Kidney glomerular epithelial cell (primary cell): ENCODE measurements at regions not wholly inside any gene's neighbourhood (a gene's known extent, or its start where the extent isn't known, plus 50 kb on each side); places are given as distances from the start of the nearest gene placed in this dataset.

Source experiments
- DNase-seq: peaks from one replicate; lab custom pipeline; 2025; lab: John Stamatoyannopoulos, UW

- no peak for DNase-seq
Measured at GRCh38 chr1:55505326-55505725, 290.2 kb upstream of the USP24 start.

- no peak for DNase-seq
Measured at GRCh38 chr1:55504306-55504731, 289.2 kb upstream of the USP24 start.

GRCh38 chr1:55503663-55504305 is 288.6 kb upstream of the USP24 start:
- DNase-seq, result no peak

- DNase-seq, result no peak
Measured at GRCh38 chr1:55500601-55501000, 285.4 kb upstream of the USP24 start.

GRCh38 chr1:55490547-55490946 is 275.4 kb upstream of the USP24 start:
- DNase-seq, result peak; percentile 49

- DNase-seq, result no peak
Measured at GRCh38 chr1:55484173-55484572, 269.0 kb upstream of the USP24 start.

- DNase-seq, result no peak
Measured at GRCh38 chr1:55483523-55483922, 268.4 kb upstream of the USP24 start.

- peak; percentile 68 for DNase-seq
Measured at GRCh38 chr1:55481634-55482033, 266.5 kb upstream of the USP24 start.

GRCh38 chr1:55480029-55480795 is 265.0 kb upstream of the USP24 start:
- DNase-seq, result no peak

GRCh38 chr1:55478742-55479141 is 263.6 kb upstream of the USP24 start:
- DNase-seq, result no peak

- DNase-seq, result no peak
Measured at GRCh38 chr1:55477953-55478352, 262.8 kb upstream of the USP24 start.

- peak; percentile 15 for DNase-seq
Measured at GRCh38 chr1:55476445-55477015, 261.4 kb upstream of the USP24 start.

GRCh38 chr1:55474168-55474786 is 259.1 kb upstream of the USP24 start:
- no peak for DNase-seq

- no peak for DNase-seq
Measured at GRCh38 chr1:55473661-55474060, 258.5 kb upstream of the USP24 start.

GRCh38 chr1:55472784-55473183 is 257.6 kb upstream of the USP24 start:
- DNase-seq, result no peak

- no peak for DNase-seq
Measured at GRCh38 chr1:55472115-55472514, 257.0 kb upstream of the USP24 start.

GRCh38 chr1:55468142-55468795 is 253.1 kb upstream of the USP24 start:
- DNase-seq, result no peak

- DNase-seq, result no peak
Measured at GRCh38 chr1:55466921-55467320, 251.8 kb upstream of the USP24 start.

- no peak for DNase-seq
Measured at GRCh38 chr1:55466373-55466772, 251.2 kb upstream of the USP24 start.

GRCh38 chr1:55464550-55464949 is 249.4 kb upstream of the USP24 start:
- DNase-seq, result no peak

GRCh38 chr1:55463814-55464475 is 248.8 kb upstream of the USP24 start:
- DNase-seq, result no peak

GRCh38 chr1:55457874-55458273 is 242.7 kb upstream of the USP24 start:
- no peak for DNase-seq
